ENCODE measurements at regions not wholly inside any gene's neighbourhood (a gene's known extent, or its start where the extent isn't known, plus 50 kb on each side); places are given as distances from the start of the nearest gene placed in this dataset.

DNA sequence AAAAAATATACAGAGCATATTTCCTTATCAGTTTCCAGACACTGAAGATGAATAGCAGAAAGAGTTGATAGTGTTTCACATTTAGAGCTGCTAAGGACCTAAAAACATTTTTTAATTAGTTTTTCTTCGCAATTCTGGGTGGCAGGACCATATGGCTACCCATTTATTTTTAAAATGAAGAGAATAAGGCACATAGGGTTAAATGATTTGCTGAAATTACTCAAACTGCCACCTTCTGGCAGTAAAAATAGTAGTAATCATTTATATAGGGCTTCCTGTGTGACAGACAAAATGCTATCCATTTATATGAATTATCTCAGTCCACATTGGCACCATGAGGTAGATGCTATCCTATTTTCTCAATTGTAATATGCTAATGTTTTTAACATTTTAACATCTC lies 108.6 kb upstream of the CCDC196 start:
- DNase-seq, result no peak

DNA sequence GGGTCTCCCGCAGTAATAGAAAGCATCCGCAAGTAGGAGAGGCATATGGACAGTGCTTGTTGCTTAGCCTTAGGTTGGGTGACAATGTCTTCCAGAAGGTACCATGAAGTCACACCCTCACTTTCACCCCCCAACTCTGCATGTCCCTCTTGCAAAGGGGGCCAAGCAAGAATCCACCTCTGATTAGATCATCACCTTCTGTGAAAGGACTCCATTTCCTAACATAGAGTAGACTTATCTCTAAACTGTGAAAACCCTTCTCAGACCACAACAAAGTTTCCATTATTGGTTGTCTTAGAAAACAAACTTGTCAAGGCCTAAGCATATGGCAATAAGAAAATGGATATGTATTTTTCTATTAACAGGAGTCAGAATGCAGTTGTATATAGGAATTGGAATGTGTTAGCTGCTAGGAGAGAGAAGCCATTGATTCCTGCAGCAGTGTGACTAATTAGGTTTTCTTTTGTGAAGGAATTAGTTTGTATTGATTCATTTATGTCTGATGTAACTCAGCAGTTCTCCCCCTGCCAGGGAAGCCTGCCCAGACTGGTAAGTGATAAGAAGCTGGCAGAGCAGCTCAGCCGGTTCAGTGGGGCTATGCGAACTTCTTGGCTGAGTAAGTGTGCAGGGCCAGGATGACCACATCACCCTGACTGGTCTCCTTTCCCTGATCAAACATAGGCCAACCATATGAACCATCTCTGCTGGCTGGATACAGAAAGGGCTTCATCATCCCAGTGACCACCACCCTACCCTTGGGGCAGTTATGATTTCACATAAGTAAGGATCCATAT lies 107.3 kb upstream of the CCDC196 start:
- no peak for DNase-seq

DNA sequence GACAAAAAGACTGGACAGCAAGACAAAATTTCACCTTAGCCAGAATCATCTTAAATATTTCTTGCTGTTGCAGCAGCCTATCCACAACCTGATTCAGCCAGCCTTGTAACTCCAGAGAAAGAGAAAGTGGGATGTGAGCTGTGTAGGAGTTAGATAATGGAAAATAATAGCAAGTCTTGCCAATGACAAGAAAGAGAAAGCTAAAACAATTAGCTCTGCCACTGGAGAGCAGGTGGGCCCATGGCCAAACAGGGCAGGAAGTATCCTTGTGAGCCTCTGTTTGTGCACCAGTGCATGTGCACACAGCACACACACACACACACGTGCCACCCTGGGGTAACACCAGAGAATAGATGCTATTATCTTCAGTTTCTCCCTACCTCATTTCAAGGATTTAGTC lies 106.0 kb upstream of the CCDC196 start:
- no peak for DNase-seq

DNA sequence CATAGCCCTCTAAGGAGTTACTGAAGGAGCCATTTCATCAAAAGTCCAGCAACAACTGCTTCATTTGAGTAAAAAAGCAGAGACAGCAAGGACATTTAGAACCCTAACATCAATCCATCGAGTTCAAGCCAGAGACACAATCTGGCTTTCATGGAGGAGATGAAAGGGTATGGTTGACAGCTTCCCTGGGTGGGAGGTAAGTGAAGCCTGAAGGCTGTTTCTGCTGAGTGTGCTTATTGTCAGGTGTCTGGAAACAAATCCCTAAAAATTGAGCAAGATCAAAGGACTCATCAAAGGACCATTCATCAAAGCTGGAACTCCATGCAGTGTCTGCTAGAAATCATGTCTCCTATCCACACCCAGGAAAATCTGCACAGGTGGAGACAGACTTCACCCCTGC lies 104.4 kb upstream of the CCDC196 start:
- no peak for DNase-seq

DNA sequence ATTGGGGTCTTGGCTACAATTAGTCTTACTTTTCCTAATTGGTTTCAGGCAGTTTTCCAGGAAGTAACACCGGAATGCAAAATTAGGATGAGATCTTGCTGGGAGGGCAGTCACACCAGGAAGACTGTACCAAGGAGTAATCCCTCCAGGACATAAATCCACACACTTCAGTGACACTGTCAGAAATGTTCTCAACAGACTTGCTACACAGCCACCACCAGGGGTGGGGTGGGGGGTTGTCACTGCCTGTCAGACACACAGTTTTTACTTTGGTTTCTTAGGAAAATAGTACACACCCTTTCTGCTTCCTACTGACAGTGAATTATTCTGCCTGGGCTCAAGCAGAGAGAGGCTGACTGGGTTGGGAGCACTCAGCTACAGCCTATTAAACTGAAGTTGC lies 102.9 kb upstream of the CCDC196 start:
- no peak for DNase-seq

DNA sequence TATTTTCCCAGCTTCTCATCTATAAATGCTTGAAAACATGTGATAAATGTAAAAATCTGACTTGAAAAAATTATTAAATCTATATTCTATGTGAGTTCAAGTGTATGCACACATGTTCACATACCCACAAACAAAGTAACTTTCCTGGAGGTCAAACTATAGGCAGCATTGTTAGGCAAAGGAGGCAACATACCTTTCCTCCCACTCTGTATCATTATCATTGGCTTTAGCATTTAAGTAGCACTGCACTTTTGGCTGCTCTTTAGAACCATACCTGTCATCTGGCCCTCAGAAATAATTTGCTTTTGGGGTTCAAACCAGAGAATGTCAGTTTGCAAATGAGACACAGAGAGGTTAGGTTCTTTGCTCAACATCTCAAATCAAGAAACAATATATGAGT lies 102.4 kb upstream of the CCDC196 start:
- no peak for DNase-seq

DNA sequence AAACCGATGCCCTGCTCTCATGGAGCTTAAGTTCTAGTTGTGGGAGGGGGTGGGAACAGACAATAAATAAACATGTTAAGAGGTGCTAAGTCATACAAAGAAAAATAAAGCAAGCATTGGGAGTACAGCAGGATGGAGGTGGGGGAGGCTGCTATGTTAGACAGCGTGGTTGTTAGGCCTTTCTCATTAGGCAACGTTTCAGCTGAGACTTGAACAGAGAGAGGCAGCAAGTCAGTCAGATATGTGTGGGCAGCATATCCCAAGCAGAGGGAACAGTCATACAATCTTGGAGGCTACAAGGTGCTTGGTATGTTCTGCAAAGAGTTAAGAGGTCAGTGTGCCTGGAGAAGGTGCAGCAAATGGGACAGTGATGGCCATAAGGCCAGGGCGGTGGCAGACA lies 97.7 kb upstream of the CCDC196 start:
- DNase-seq, result no peak

DNA sequence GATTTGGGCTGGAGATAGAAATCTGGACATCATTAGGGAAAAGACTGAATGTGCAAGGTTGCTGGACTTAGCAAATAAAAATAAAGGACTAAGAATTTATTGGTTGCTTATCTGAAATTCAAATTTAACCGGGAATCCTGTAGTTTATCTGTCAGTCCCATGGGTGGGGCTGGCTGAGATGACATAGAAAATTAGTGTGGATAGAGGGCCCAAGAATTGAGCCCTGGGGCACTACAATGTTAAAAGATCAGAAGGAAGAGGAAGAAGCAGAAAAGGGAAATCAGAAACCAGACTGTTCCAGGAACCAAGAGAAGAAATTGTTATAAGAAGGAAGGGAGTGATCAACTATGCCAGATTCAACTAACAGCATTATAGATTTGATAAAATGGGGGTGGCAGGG lies 96.7 kb upstream of the CCDC196 start:
- DNase-seq, result no peak

DNA sequence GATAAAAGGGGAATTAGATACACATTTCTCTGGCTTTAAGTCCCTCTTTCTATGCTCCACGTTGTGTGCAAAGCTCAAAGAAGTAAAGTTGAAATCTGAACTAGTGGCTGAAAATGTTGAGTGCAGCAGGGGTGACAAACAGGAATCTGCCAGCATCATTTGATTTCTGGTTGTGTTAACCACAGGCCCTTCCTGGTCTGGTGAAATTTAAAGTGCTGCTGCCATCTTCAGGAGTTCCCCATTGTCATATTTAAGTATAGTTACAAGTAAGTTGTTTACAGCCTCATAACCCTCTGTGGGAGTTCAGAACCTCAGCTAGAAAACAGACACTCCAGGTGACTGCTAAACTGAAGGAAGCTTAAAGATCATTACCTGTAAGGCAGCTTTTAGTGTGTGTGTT lies 90.9 kb upstream of the CCDC196 start:
- no peak for DNase-seq

DNA sequence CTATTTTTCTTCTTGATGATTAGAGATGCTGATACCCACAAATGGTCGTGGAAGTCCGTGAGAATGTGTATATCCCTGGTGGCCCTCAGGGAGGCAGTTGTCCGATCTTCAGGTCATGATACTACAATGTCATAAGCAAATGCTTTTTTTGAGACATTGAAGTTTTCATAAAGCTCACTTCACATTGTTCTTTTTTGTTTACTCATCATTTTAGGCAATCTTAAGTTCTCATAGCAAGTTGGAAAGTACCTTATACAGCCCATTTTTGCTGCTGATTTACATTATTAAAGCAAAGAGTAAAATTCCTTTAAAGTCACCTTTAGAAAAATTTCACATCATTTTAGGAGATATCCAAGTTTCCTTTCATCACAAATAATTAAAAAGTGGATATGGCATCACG lies 90.0 kb upstream of the CCDC196 start:
- DNase-seq, result no peak

DNA sequence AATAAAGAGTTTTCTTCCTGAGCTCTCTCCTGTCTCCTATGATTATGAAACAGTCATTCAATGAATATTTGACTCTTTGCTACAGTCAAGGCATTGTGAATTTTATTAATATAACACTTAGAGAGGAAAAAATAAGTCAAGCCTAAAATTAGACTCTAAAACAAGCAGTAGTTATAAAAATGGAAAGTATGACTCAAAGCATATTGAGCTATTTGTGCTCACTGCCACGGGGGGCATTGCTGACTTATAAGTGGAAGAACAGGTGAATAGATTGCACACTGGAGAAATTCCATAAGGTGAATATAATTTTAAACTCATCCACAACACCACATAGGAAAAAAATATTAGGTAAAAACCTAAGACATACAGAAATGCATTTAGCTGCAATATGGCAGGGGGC lies 87.7 kb upstream of the CCDC196 start:
- no peak for DNase-seq

DNA sequence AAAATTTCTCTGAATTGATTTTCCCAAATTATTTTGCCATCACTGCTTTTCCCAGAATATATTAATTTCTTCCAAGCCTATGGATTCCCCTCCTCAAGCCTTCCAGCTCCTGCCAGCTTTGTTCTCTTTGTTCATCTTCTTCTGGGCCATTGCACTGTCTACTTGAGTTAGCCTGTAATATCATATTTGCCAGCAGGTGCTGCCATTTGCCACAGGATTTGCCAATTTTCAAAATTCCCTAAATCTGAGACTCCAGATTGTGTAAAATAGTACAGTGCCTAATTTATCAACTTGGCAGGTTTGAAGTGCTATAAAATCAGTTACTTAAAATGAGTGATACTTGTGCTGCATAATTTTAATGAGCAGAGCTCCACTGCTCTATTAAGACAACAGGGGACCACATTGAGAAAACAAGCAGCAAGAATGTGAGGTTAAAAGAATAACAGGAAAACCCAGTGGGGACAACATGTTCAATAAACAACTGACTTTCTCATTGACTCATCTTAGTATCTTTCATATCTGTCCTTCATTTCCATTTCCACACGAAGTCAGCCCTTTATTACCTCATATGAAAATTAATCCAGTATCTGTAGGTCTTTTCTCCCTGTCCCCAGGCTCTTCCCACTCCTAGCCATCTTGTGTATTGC lies 84.6 kb upstream of the CCDC196 start:
- no peak for DNase-seq

DNA sequence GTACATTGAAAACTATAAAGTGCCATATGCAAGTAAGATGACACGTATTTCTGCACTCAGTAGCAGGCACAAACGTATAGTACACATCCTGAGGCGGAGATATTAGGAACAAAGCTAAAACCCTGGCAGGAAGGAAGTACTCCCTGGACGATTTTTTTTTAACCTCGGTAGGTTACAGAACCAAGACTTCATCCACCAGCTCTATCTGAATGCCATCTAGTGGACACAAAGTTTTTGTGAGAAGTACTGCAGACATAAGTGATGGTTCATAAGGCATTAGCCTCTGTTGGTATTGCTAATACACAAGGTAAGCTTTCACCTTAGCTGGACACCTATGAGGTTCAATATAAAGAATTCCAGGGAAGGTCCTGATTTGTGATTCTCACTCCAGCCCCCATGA lies 83.0 kb upstream of the CCDC196 start:
- peak; percentile 27 for DNase-seq

DNA sequence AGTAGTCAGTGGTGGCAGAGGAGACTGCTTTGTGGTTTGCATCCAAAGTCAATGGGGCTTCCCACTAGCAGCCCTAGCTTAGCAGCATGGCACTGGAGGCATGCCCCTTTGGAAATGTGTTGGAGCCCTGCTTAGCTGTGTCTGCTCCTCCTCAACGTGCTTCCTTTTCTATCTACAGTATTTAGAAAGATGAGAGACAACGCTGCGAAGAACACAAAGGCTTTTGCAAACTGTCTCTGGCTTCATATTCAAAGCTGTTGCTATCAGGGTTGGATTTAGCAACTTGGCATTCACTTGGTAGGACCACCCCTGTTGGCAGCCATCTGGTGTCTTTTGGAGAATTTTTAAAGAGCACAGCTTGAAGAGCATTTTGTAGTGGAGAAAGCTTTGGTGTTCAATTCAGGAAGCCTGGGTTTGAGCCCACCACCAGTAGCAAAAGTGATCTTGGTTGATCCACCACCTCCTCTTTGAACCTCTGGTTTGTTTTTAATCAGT lies 82.1 kb upstream of the CCDC196 start:
- DNase-seq, result no peak

DNA sequence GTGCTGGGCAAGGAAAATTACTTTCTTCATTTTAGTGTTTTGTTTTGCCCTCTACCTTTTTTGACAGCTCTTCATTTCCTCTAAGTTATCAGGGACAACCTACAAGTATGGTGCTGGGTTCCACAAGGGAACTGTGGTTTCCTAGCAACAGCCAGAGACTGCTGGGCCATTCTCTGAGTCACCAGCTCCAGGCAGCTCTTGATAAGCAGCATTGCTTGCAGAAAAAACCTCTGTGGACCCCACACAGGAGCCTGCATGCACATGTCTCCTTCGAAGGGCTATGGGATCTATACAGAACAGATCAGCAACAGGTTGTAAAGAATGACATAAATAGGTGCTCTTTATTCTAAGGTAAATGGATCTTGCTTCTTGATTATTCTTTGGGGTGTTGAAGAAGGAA lies 81.0 kb upstream of the CCDC196 start:
- no peak for DNase-seq

DNA sequence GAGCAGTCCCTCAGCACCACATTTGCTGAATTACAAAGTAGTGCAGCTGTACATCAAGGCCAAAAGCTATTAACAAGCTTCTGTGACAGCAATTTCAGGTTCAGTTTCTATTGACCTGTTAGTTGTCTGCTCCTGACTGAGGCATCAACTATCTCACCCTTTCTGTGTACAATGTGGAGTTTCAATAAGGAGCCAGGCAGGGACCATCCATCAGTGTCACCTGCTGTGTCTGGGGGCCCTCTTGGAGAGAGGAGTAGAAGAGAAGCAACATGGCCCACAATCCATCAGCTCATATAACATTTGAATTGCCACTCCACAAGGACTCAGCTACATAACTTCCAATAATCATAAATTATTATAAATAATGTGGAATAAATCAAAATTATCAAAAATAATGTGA lies 72.3 kb upstream of the CCDC196 start:
- no peak for DNase-seq

DNA sequence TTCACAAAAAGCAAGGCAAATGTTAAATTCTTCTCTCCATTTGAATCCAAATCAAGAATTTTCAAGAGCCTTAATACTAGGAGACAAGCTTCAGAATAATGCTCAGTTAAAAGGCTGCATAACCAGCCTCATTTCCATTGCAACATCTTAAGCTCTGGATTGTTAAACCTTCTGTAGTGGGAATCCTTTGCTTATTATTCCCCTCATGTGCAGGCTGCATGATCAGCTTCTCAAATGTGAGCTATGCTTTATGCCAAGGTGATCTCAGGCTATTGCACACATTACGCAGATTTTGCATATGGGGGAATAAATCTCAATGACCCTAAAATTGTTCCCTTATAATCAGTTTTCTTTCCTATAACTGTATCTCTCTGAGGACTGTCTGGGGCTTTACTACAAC lies 71.7 kb upstream of the CCDC196 start:
- DNase-seq, result no peak

DNA sequence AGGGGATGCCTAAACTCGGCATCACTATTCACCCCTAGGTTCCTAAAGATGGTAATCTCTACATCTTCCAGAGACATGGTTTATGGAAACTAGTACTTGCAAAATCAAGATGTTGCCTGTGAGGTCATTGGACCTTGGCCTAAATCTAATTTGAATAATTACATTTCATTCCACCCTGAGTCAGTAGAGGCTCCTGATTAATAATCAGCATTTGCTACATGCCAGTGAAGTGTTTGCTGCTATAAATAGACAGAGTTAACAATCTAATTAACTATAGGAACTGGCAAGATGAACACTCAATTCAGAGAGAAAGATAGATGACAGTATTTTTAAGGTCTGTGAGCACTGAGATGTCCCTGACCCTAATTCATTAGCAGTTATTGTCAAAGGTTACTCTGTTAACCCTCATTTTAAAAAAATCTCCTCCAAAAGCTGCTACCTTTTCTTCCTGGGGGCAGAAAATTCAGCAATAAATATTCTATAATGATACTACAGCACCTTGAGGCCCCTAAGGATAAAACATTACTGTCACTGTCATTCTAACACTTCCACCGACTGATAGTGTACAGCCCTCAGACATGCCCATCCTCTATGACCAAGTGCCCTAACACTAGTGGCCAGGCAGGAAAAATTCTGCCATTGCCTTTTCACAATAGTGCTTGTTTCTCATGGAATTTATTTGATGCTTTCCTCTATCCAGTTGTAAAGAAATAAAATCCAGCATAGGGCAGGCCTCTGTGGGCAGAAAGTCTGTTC lies 65.7 kb upstream of the CCDC196 start:
- no peak for DNase-seq

DNA sequence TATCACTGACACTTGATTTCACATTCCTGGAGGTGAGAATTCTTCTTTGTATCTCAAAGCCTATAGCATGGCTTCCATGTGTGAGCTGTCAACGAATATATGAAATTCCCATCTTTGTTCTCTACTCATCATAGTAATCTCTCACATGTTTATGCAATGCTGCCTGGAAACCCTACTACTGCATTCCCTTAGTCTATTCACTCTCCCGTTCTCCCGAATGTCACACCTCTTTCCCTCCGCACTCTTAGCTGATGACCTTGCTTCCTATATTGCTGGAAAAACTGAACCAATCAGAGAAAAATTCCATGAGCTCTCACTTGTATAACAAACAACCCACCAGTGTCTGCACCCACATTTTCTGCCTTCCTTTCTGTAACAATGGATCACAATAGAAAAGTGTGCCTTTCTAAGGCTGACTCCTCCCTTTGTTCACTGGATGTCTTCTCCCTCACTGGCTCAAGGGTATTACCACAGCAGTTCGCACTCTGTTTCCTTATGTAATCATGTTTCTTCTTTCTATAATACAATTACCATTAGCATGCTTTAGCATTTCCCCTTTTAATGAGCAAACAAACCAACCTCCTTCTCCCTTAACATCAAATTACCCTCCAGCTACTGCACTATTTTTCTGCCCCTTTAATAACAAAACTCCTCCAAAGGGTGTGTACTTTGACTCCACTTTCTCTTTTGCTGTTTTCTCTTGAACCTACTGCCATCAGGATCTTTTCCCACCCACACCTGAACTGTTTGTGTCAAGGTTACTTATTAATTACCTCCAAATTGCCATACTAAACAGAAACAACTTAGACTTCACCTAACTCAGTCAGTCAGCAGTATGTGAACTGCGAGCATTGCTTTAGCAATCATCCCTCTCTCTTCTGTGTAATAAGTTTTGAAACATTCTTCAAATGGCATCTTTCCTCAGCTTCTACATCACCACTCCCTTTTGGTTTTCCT lies 63.9 kb upstream of the CCDC196 start:
- DNase-seq, result no peak

DNA sequence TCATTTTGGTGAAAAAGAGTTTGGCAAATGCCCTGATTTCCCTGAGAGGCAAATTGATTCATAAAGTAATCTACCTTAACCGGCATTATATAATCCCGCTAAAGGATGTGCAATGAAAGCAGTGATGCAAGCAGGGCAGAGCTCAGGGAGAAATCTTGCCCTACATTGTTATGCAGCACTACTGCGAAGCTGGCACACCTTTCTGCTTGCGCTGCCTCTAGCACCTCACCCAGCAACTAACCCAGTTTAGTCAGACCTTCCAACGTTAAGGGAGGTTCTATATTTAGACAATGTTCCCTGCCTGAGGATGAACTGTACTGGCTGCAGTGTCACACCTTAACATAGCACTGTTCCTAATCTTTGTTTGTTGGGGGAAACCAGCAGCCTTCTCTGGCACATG lies 60.8 kb upstream of the CCDC196 start:
- no peak for DNase-seq

DNA sequence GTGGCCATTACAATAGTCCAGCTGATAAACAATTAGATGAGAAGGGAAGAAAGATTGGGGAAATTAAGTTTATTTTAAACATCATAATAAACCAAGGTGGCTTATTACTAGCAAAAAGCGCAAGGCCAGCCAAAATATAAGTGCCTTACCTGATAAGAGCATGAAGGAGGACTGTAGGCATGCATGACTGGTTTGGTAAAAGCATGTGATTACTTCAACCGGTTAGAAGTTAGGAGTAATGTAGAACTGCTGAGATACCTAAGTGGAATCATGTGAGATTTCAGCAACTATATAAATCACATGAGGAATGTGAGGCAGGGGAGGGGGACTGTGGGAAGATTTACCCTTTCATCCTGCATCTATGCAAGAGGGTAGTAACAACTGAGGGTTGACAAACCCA lies 59.7 kb upstream of the CCDC196 start:
- no peak for DNase-seq

DNA sequence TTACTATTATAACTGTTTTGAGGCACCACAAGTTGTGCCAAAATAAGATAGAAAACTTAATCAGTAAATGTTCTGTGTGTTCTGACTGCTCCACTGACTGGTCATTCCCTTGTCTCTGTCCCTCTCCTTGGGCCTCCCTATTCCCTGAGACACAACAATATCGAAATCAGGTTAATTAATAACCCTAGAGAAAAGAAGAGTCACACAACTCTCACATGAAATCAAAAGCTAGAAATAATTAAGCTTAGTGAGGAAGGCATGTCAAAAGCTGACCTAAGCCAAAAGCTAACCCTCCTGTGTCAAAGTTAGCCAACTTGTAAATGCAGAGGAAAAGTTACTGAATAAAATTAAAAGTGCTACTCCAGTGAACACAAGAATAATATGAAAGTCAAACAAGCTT lies 53.8 kb upstream of the CCDC196 start:
- no peak for DNase-seq

DNA sequence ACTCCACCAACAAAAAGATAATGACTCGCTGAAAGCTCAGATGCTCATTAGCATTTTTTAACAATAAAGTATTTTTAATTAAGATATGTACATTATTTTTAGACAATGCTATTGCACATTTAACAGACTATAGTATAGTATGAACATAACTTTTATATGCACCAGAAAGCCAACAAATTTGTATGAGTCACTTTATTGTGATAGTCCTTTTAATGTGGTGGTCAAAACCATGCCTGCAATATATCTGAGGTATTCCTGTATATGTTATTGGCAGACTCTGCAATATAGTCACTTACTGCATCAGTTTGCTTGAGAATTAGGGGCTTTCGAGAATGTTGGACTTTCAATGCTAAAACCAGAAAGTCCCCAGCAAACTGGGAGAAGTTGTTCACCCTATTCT lies 51.7 kb upstream of the CCDC196 start:
- DNase-seq, result no peak
